ENCODE measurements at regions not wholly inside any gene's neighbourhood (a gene's known extent, or its start where the extent isn't known, plus 50 kb on each side); places are given as distances from the start of the nearest gene placed in this dataset.

DNA sequence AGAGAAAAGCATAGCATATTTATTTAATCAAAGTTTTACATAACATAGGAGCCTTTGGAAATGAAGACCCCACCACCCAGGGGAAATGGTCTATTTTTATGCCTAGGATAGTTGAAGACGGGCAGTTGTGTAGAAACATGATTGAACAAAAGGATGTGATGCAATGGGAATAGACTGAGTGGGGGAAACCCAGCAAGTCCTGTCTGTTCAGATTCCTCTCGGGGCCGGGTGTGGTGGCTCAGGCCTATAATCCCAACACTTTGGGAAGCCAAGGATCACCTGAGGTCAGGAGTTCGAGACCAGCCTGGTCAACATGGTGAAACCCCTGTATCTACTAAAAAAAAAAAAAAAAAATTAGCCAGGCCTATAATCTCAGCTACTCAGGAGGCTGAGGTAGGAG lies 298.3 kb downstream of the MATN1 start:
- TF ChIP-seq, protein P1, sequence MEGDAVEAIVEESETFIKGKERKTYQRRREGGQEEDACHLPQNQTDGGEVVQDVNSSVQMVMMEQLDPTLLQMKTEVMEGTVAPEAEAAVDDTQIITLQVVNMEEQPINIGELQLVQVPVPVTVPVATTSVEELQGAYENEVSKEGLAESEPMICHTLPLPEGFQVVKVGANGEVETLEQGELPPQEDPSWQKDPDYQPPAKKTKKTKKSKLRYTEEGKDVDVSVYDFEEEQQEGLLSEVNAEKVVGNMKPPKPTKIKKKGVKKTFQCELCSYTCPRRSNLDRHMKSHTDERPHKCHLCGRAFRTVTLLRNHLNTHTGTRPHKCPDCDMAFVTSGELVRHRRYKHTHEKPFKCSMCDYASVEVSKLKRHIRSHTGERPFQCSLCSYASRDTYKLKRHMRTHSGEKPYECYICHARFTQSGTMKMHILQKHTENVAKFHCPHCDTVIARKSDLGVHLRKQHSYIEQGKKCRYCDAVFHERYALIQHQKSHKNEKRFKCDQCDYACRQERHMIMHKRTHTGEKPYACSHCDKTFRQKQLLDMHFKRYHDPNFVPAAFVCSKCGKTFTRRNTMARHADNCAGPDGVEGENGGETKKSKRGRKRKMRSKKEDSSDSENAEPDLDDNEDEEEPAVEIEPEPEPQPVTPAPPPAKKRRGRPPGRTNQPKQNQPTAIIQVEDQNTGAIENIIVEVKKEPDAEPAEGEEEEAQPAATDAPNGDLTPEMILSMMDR (IDR thresholded peaks at IDR 0.05 in 2 of 3, conservative IDR thresholded peaks at IDR 0.05 in 1 of 3; ENCODE audit: borderline replicate concordance in 1 of 3, insufficient read depth in 1 of 3, low read depth in 2 of 3, low read length in 2 of 3) = no peak
- no peak for TF ChIP-seq REST (IDR thresholded peaks at IDR 0.05; ENCODE audit: low read depth)
- TF ChIP-seq POLR2AphosphoS5 (IDR thresholded peaks at IDR 0.05; ENCODE audit: low read depth, low read length) = no peak
- TF ChIP-seq JUND (IDR thresholded peaks at IDR 0.05) = no peak
- TF ChIP-seq POLR2A (IDR thresholded peaks at IDR 0.05; ENCODE audit: borderline replicate concordance, extremely low read depth, insufficient read depth, insufficient read length) = no peak
- no peak for TF ChIP-seq YY1 (IDR thresholded peaks at IDR 0.05; ENCODE audit: extremely low read depth, insufficient replicate concordance, low read depth, low read length)
- TF ChIP-seq ATF3 (IDR thresholded peaks at IDR 0.05) = no peak

All from HCT116 (cell line).